Neural cell (in vitro differentiated cells): ENCODE measurements at regions not wholly inside any gene's neighbourhood (a gene's known extent, or its start where the extent isn't known, plus 50 kb on each side); places are given as distances from the start of the nearest gene placed in this dataset.

ENCODE experiments used
- H2AFZ ChIP-seq: fragments of 200-600, 300-800 bp; sonication (generic), shearing (Covaris generic); 2 replicates; pipeline ENCODE4 v1.6.0; 2014; ENCODE audit warnings: low read depth, mild to moderate bottlenecking, antibody characterized with exemption, low read length, moderate library complexity
- H3F3A ChIP-seq: fragments of 200-600 bp; shearing (Covaris generic); 2 replicates; pipeline ENCODE4 v1.6.1; 2016; ENCODE audit warnings: mild to moderate bottlenecking, moderate library complexity, mixed read lengths, antibody characterized with exemption, low read length; ENCODE audit not compliant: insufficient read depth, poor library complexity, severe bottlenecking
- H3K27ac ChIP-seq: fragments of 200-600, 300-800 bp; sonication (generic), shearing (Covaris generic); 2 replicates; pipeline ENCODE4 v1.5.1; 2014; ENCODE audit warnings: mild to moderate bottlenecking, low read length, moderate library complexity
- H3K27me3 ChIP-seq: fragments of 300-800, 200-600 bp; sonication (generic), shearing (Covaris generic); 2 replicates; pipeline ENCODE4 v1.6.0; 2014; ENCODE audit warnings: mild to moderate bottlenecking, low read depth, low read length, moderate library complexity; ENCODE audit not compliant: insufficient read depth
- H3K36me3 ChIP-seq: fragments of 300-800, 200-600 bp; sonication (generic), shearing (Covaris generic); 2 replicates; pipeline ENCODE4 v1.5.1; 2014; ENCODE audit warnings: mild to moderate bottlenecking, antibody characterized with exemption, low read length, moderate library complexity; ENCODE audit not compliant: insufficient read depth
- H3K4me2 ChIP-seq: fragments of 300-800, 200-600 bp; sonication (generic), shearing (Covaris generic); 2 replicates; pipeline ENCODE4 v1.6.0; 2014; ENCODE audit warnings: mild to moderate bottlenecking, low read length
- H3K4me3 ChIP-seq: fragments of 300-800, 200-600 bp; sonication (generic), shearing (Covaris generic); 2 replicates; pipeline ENCODE4 v1.5.1; 2014; ENCODE audit warnings: mild to moderate bottlenecking, low read length, moderate library complexity
- H3K79me2 ChIP-seq: fragments of 200-600 bp; shearing (Covaris generic); replicated peaks from 2 replicates; pipeline ENCODE4 v1.6.0; 2014; ENCODE audit warnings: mild to moderate bottlenecking, low read length, moderate library complexity; ENCODE audit not compliant: insufficient read depth
- H3K9ac ChIP-seq: fragments of 300-800, 200-600 bp; sonication (generic), shearing (Covaris generic); 2 replicates; pipeline ENCODE4 v1.6.1; 2016; ENCODE audit warnings: mild to moderate bottlenecking, low read length, mixed read lengths
- H3K9me2 ChIP-seq: fragments of 200-600 bp; shearing (Covaris generic); 2 replicates; pipeline ENCODE4 v1.6.1; 2016; ENCODE audit warnings: mild to moderate bottlenecking, low read length, mixed read lengths; ENCODE audit not compliant: insufficient read depth
- H3K9me3 ChIP-seq: fragments of 200-600, 300-800 bp; sonication (generic), shearing (Covaris generic); 2 replicates; pipeline ENCODE4 v1.6.1; 2016; ENCODE audit warnings: mild to moderate bottlenecking, mixed run types, low read length, moderate library complexity, mixed read lengths
- H4K20me1 ChIP-seq: fragments of 200-600 bp; shearing (Covaris generic); 2 replicates; pipeline ENCODE4 v1.6.1; 2016; ENCODE audit warnings: mild to moderate bottlenecking, mixed run types; ENCODE audit not compliant: insufficient read depth
- EP300 ChIP-seq: fragments of 450-650 bp; conservative IDR thresholded peaks from 2 replicates; pipeline ENCODE4 v1.6.1; 2014; ENCODE audit warnings: antibody characterized with exemption, mild to moderate bottlenecking, moderate library complexity; ENCODE audit not compliant: poor library complexity, severe bottlenecking
- EZH2 ChIP-seq: fragments of 200-600, 300-800 bp; shearing (Covaris generic), sonication (generic); IDR thresholded peaks from 2 replicates; pipeline ENCODE4 v1.6.1; 2014; ENCODE audit warnings: antibody characterized with exemption, low read length, borderline replicate concordance, mild to moderate bottlenecking; ENCODE audit not compliant: insufficient read depth, poor library complexity, severe bottlenecking
- MXI1 ChIP-seq: fragments of 450-650 bp; conservative IDR thresholded peaks from 2 replicates; pipeline ENCODE4 v1.6.1; 2014; ENCODE audit warnings: antibody characterized with exemption, mild to moderate bottlenecking; ENCODE audit not compliant: poor library complexity, severe bottlenecking
- POLR2AphosphoS5 ChIP-seq: IDR thresholded peaks from 2 replicates; pipeline ENCODE4 v1.6.1; 2012
- RAD21 ChIP-seq: fragments of 450-650 bp; conservative IDR thresholded peaks from 2 replicates; pipeline ENCODE4 v1.6.1; 2014; ENCODE audit warnings: antibody characterized with exemption, mild to moderate bottlenecking, moderate library complexity
- SMC3 ChIP-seq: fragments of 450-650 bp; conservative IDR thresholded peaks from 2 replicates; pipeline ENCODE4 v1.6.1; 2014; ENCODE audit warnings: antibody characterized with exemption, mild to moderate bottlenecking, moderate library complexity; ENCODE audit not compliant: poor library complexity
- TAF1 ChIP-seq: IDR thresholded peaks from 2 replicates; pipeline ENCODE4 v1.6.1; 2012; ENCODE audit warnings: low read depth
- TF ChIP-seq, protein P1 (sequence below): fragments of 450-650 bp; IDR thresholded peaks from 2 replicates; pipeline ENCODE4 v1.5.1; 2014; ENCODE audit warnings: antibody characterized with exemption, mild to moderate bottlenecking, moderate library complexity; ENCODE audit not compliant: poor library complexity, severe bottlenecking
- TF ChIP-seq, protein P2 (sequence below): IDR thresholded peaks from 2 replicates; pipeline ENCODE4 v1.6.1; 2012; ENCODE audit warnings: borderline replicate concordance

DNA sequence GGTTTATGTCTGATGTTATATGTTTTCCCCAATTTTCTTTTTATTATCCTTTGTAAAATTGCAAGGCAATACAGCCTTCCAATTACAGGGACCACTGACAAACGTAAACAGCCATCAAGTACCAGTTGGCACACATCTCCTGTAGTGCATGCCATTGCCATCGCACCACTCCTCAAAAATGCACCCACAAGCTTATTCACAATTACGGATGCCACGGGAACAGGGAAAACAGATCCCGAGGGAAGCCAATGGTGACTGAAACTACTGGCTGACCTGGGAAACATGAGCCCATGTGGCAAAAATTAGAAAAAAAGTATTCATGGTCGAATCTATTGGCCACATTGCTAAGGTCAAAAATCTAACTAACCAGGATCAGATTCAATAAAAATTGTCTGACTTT is 395.2 kb downstream of the PAX1 start:
- H4K20me1 ChIP-seq: no peaks in the 10 kb centered on the region
- H3K4me3 ChIP-seq: no peak overlapping the region
- H3K9me2 ChIP-seq: no peaks in the 10 kb centered on the region
- H3K27me3 ChIP-seq: no peaks in the 10 kb centered on the region
- no peaks in the 10 kb centered on the region for H3K79me2 ChIP-seq
- H3F3A ChIP-seq: no peaks in the 10 kb centered on the region
- H3K9me3 ChIP-seq: no peaks in the 10 kb centered on the region
- H2AFZ ChIP-seq: no peak overlapping the region
- H3K9ac ChIP-seq: no peak overlapping the region
- H3K27ac ChIP-seq: no peak overlapping the region
- H3K4me2 ChIP-seq: no peak overlapping the region
- no peak for TF ChIP-seq SMC3
- no peaks in the 10 kb centered on the region for H3K36me3 ChIP-seq

GRCh38 chr20:22099348-22099747 is 393.9 kb downstream of the PAX1 start:
- H3K27ac ChIP-seq: no peak overlapping the region
- H3K4me2 ChIP-seq: no peak overlapping the region
- no peaks in the 10 kb centered on the region for H3F3A ChIP-seq
- H3K9ac ChIP-seq: no peak overlapping the region
- no peaks in the 10 kb centered on the region for H4K20me1 ChIP-seq
- no peaks in the 10 kb centered on the region for H3K9me2 ChIP-seq
- H3K79me2 ChIP-seq: no peaks in the 10 kb centered on the region
- no peak overlapping the region for H3K4me3 ChIP-seq
- H3K27me3 ChIP-seq: no peaks in the 10 kb centered on the region
- TF ChIP-seq EZH2: no peak
- TF ChIP-seq RAD21: no peak
- TF ChIP-seq, protein P1, sequence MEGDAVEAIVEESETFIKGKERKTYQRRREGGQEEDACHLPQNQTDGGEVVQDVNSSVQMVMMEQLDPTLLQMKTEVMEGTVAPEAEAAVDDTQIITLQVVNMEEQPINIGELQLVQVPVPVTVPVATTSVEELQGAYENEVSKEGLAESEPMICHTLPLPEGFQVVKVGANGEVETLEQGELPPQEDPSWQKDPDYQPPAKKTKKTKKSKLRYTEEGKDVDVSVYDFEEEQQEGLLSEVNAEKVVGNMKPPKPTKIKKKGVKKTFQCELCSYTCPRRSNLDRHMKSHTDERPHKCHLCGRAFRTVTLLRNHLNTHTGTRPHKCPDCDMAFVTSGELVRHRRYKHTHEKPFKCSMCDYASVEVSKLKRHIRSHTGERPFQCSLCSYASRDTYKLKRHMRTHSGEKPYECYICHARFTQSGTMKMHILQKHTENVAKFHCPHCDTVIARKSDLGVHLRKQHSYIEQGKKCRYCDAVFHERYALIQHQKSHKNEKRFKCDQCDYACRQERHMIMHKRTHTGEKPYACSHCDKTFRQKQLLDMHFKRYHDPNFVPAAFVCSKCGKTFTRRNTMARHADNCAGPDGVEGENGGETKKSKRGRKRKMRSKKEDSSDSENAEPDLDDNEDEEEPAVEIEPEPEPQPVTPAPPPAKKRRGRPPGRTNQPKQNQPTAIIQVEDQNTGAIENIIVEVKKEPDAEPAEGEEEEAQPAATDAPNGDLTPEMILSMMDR: no peak
- no peak for TF ChIP-seq TAF1
- TF ChIP-seq EP300: no peak
- no peak for TF ChIP-seq POLR2AphosphoS5
- TF ChIP-seq, protein P2, sequence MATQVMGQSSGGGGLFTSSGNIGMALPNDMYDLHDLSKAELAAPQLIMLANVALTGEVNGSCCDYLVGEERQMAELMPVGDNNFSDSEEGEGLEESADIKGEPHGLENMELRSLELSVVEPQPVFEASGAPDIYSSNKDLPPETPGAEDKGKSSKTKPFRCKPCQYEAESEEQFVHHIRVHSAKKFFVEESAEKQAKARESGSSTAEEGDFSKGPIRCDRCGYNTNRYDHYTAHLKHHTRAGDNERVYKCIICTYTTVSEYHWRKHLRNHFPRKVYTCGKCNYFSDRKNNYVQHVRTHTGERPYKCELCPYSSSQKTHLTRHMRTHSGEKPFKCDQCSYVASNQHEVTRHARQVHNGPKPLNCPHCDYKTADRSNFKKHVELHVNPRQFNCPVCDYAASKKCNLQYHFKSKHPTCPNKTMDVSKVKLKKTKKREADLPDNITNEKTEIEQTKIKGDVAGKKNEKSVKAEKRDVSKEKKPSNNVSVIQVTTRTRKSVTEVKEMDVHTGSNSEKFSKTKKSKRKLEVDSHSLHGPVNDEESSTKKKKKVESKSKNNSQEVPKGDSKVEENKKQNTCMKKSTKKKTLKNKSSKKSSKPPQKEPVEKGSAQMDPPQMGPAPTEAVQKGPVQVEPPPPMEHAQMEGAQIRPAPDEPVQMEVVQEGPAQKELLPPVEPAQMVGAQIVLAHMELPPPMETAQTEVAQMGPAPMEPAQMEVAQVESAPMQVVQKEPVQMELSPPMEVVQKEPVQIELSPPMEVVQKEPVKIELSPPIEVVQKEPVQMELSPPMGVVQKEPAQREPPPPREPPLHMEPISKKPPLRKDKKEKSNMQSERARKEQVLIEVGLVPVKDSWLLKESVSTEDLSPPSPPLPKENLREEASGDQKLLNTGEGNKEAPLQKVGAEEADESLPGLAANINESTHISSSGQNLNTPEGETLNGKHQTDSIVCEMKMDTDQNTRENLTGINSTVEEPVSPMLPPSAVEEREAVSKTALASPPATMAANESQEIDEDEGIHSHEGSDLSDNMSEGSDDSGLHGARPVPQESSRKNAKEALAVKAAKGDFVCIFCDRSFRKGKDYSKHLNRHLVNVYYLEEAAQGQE: no peak
- no peak for TF ChIP-seq SMC3
- TF ChIP-seq MXI1: no peak
- H2AFZ ChIP-seq: no peak overlapping the region
- H3K9me3 ChIP-seq: no peaks in the 10 kb centered on the region
- H3K36me3 ChIP-seq: no peaks in the 10 kb centered on the region

- TF ChIP-seq, protein P2: no peak
- no peak for TF ChIP-seq EZH2
- no peak for TF ChIP-seq EP300
- TF ChIP-seq MXI1: no peak
- TF ChIP-seq TAF1: no peak
- no peak for TF ChIP-seq SMC3
- no peak for TF ChIP-seq POLR2AphosphoS5
- TF ChIP-seq RAD21: no peak
- TF ChIP-seq, protein P1: no peak
- Histone ChIP-seq H3K9me3 (no peaks in the 10 kb centered on the region), H3K4me3 (no peak overlapping the region), H3K36me3 (no peaks in the 10 kb centered on the region), H3K27me3 (no peaks in the 10 kb centered on the region), H3K9ac (no peak overlapping the region), H3K27ac (no peak overlapping the region), H4K20me1 (no peaks in the 10 kb centered on the region), H3F3A (no peaks in the 10 kb centered on the region), H2AFZ (no peak overlapping the region), H3K9me2 (no peaks in the 10 kb centered on the region), H3K79me2 (no peaks in the 10 kb centered on the region), H3K4me2 (no peak overlapping the region)
These were observed 393.0 kb downstream of the PAX1 start for GRCh38 chr20:22098511-22098910.
